GM19025 (cell line): ENCODE measurements at regions not wholly inside any gene's neighbourhood (a gene's known extent, or its start where the extent isn't known, plus 50 kb on each side); places are given as distances from the start of the nearest gene placed in this dataset.

ENCODE experiments used
- ATAC-seq: cut with Tn5 transposase; IDR thresholded peaks from one replicate; pipeline ENCODE4 v1.9.1; 2021; ENCODE audit warnings: mild to moderate bottlenecking, low read depth, moderate library complexity; ENCODE audit not compliant: unreplicated experiment

- ATAC-seq: no peak
Observed at GRCh38 chr2:74735009-74735408, 81.0 kb downstream of the SEMA4F start.

DNA sequence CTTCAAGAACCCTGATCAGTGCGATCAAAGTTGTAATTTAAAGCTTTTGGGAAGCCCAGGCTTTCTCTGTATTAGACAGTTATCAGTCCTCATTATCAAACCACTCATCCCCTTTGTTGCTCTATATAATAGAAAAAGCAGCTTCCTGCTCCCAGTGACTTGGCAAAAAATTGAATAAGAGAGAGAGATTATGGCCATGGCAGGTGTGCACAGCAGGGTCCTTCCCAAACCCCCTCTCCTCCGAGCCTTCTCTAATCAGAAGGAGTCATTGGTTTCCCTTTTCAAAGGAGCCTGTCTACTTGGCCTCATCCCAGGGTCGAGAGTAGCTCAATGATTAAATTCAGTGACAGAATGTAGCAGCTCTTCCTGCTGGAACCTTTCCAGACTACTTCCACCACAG lies 81.5 kb downstream of the SEMA4F start:
- ATAC-seq: no peak

GRCh38 chr2:74736589-74736988 lies 82.5 kb downstream of the SEMA4F start:
- no peak for ATAC-seq

DNA sequence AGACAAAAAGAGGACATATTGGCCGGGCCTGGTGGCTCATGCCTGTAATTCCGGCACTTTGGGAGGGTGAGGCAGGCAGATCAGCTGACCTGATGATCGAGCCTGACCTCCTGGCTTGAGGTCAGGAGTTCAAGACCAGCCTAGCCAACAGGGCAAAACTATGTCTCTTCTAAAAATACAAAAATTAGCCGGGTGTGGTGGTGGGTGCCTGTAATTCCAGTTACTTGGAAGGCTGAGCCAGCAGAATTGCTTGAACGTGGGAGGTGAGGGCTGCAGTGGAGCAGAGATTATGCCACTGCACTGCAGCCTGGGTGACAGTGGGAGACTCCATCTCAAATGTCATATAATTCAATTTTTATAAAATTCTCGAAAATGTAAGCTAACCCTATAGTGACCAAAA lies 84.5 kb downstream of the SEMA4F start:
- no peak for ATAC-seq

DNA sequence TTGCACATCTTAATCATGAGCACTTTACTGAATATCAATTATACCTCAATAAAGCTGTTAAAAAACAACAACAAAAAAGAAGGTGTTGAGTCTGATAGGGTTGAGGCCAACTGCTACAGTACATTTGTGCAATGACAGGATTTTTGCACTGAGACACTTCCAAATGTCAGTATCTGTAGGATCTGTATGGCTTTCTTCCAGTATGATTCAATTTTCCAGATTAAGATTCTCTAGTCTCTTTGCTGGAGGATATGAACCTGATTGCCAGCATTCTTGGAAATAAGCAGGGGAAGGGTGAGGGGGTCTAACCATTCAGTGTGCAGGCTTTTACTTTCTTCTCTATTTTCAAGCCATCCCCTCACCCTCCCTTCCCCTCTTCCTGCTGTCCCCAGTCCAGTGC lies 85.1 kb downstream of the SEMA4F start:
- ATAC-seq: no peak

- ATAC-seq: no peak
Observed at GRCh38 chr2:74739733-74740241, 85.7 kb downstream of the SEMA4F start.

- ATAC-seq: no peak
Observed at GRCh38 chr2:74740395-74740740, 86.3 kb downstream of the SEMA4F start.

DNA sequence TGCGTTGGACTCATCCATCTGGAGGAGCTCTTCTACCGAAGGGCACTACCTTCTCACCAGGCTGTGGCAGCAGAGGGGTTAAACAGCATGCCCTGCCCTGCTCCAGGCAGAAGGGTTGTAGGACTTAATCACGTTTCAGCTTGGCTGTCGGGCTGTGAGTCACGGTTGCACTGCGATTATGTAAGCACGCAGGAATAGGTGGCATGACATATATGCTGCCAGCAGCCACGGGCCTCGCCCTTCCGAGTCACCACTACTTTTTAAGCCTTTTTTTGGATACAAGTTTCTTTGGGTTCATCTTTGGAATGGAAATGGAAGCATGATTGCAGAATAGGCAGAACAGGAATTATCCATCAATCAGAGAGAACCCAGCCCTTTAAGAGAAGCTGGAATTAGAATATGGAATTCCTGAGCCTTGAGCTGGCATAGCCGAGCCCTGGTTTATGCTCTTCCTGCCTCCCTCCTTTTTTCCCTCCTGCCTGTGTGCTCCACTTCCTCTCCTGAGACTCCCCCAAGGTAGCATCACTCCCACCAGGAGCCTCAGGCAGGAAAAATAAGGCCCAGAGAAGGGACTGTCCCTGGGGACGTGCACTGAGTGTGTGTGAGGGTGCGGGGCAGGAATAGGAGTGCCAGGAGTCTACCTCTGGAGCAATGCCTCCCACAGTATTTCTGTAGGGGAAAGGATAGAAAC lies 86.8 kb downstream of the SEMA4F start:
- ATAC-seq: no peak

GRCh38 chr2:74741629-74742028 lies 87.6 kb downstream of the SEMA4F start:
- ATAC-seq: no peak

GRCh38 chr2:74742471-74742870 lies 88.4 kb downstream of the SEMA4F start:
- no peak for ATAC-seq

GRCh38 chr2:74743039-74743438 lies 89.0 kb downstream of the SEMA4F start:
- no peak for ATAC-seq

DNA sequence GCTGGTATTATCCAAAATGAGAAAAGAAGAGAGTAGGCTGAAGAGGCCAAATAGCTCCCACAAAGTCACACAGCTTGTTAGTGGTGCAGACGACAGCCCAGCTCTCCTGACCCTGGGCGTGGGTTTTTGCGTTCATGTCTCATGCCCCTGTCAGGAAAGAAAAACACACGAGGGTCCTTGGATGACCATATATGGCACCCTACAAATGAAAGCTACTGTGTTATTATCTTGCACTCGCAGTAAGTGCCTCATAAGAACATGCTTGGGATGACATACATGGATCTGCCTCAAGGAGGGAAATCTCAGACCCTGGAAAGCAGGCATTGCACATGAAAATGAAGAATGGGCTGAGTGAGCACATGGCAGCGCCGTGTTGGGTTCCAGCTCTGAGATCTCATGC lies 89.7 kb downstream of the SEMA4F start:
- ATAC-seq: no peak

GRCh38 chr2:74744731-74745515 lies 89.0 kb upstream of the HK2 start:
- no peak for ATAC-seq

DNA sequence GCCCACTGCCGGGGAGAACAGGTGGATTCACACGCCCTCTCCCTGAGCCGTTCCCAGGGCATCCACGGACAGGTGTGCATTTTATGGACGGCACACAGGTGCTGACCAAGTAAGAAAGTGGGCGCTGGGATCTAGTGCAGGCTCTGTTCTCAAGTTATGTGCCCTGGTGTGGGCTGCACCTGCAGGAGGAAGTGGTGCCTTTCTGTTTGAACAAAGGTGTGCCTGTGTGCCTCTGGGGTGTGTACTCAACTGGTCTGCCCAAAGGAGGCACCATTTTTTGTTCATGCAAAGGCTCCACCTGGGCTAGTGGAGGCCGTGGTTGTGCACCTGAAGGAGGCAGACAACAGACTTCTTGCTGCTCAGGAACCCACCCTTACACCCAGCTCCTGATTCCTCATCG lies 88.2 kb upstream of the HK2 start:
- no peak for ATAC-seq

DNA sequence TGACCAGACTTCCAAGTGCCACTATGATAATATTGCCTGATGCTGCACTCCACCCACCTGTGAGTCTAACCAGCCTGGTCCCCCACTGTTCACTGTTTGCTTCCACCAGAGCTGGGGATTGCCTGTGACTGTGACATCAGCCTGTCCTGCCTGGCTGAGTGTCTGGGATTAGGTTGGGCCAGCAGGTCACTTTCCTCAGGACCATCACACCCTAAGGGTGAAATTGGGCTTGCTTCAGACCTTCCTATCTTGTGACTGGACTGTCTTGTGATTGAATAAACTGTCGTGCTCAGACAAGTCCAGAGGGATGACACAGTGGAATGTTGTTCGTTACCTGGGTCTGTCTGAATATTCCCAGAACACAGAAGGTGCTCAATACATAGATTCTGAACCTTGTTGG lies 87.4 kb upstream of the HK2 start:
- no peak for ATAC-seq

DNA sequence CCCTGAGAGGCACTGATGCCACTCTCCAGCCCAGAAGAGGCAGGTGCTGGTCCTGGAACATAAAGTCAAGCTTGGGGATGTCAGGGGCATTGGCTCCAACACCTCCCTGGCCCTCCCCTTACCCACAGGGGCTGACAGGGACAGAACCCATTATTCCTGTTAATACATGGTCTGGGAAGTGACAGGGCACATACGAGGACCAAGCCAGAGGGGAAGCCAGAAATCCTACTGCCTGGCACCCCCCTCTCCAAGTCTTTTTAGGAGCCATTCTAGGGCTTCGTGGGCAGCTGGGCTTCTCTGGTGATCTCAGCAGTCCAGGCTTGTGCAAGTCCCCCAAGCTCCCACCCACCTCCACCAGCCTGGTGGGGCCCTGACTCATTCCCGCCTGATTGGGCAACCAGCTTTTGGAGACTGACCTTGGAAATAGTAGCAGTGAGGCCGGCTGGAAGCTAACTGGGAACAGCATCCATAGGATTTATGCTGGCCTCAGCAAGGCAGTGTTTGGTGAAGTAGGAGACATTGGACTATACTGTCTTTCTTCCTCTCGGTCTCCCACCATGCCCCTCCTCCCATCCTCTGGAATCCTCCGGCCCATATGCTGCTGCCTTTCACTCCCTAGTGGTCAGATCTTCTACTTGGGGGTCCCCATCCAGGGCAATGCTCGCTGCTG lies 86.4 kb upstream of the HK2 start:
- ATAC-seq: no peak

DNA sequence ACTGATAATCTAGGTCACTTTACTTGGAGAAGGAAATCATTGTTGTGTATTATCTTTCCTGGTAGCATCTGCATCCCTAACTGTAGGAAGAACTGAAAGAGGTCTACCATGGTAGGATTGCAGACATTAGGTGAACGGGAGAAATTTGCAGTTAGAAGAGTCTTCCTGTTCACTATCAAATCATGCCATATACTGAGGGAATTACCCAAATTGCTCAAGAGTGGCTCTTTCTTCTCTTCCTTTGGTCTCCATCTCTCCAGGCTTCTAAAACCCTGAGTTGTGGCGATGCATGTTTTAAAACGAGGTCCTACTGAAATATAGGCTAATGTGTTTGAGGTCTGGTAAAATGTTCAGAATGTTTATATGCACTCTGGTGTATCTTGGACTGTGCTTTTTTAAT lies 85.3 kb upstream of the HK2 start:
- no peak for ATAC-seq

DNA sequence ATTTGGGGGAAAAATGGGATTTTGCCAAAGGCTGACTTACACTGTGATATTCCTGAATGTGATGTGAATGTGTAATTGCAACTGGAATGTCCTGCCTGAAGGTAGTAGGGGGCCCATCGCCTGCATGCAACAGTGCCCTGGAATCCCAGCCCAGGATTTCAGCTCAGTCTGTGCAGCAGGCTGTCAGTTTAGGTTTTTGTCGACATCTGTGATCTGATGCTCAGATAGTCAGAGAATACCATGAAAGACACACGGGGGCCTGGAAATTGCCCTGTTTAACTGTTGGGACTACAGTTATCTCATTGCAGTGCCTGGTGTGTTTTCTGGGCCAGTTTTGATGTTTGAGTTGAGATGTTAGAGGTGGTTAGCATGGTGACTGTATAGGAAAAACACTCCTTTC lies 84.5 kb upstream of the HK2 start:
- no peak for ATAC-seq

DNA sequence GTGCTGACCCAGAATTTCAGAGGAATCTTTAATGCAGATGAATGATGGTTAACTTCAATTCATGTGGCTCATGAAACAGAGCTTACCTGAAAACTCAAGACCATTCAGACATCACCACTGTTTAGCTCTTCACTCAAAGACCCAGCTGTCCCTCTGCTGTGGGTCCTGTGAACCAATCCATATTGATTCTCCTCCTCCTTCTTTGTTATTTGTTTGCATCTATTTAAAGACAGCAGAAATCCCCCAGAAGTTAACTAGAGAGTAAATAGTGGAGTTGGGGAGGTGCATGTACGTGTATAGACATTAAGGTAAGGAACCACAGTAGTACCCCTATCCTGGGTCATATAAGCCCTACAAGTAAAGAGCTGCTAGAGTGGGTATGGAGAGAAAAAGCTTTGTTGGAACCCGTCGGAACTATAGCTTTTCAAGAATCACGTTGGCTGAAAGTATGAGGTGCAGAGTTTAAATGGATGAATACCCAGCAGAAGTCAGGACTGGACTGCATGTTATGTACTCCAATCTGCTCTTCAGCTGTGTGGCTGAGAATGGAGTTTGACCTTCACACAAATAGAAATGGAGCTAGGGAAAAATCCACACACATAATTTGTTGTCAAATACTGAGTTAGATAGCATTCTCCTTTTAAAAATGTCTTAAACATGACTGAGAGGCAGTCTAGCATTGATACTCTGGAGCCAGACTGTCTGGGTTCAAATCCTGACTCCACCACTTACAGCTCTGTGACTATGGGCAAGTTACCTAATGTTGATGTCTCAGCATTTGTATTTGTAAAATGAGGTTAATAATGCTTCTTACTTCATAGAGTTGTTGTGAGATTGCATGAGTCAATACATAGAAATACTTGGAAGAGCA lies 81.7 kb upstream of the HK2 start:
- no peak for ATAC-seq

DNA sequence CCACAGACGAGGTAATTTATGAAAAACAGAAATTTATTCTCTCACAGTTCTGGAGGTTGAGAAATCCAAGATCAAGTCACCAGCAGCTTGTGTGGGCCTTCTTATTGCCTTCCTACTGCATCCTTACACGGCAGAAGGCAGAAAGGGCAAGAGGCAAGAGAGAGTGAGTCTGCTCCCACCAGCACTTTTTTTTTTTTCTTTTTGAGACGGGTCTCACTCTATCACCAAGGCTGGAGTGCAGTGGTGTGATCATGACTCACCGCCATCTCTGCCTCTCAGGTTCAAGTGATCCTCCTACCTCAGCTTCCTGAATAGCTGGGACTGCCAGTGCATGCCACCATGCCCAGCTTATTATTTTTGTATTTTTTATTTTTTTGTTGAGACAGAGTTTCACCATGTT lies 78.5 kb upstream of the HK2 start:
- no peak for ATAC-seq
